ENCODE measurements at regions not wholly inside any gene's neighbourhood (a gene's known extent, or its start where the extent isn't known, plus 50 kb on each side); places are given as distances from the start of the nearest gene placed in this dataset.

DNA sequence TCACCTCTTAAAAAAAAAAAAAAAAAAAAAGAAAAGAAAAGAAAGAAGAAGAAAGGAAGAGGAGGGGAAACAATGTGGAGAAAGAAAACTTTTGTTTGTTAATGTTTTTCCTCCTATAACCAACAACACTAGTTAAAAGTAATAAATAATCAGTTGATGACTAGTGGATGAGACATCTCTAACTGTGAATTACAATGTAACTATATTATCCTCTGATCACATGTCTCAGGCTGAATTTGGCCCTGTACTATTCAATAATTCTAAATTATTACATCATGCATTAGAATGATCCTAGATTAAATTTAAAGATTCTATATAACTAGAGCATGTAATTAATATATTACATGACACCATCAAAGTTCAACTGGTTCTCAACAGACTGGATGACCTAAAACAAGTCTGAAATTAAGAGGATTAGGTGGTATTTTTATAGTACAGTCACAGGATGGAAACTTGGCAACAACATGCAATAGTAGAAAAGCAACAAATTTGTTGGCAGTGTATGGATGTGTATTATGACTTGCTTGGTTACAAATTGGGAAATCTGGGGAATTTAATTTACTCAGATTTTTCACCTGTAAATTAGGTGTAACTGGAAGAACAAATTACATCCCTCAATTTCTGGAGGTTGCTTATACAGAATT is 269.3 kb upstream of the SETBP1 start:
- TF ChIP-seq CTCF (conservative IDR thresholded peaks at IDR 0.05; ENCODE audit: low read depth, low read length): no peak
- TF ChIP-seq EZH2 (IDR thresholded peaks at IDR 0.05; ENCODE audit: borderline replicate concordance, low read depth, low read length, poor library complexity, severe bottlenecking): no peak

Data from A673 (cell line).